ENCODE measurements at regions not wholly inside any gene's neighbourhood (a gene's known extent, or its start where the extent isn't known, plus 50 kb on each side); places are given as distances from the start of the nearest gene placed in this dataset.

DNA sequence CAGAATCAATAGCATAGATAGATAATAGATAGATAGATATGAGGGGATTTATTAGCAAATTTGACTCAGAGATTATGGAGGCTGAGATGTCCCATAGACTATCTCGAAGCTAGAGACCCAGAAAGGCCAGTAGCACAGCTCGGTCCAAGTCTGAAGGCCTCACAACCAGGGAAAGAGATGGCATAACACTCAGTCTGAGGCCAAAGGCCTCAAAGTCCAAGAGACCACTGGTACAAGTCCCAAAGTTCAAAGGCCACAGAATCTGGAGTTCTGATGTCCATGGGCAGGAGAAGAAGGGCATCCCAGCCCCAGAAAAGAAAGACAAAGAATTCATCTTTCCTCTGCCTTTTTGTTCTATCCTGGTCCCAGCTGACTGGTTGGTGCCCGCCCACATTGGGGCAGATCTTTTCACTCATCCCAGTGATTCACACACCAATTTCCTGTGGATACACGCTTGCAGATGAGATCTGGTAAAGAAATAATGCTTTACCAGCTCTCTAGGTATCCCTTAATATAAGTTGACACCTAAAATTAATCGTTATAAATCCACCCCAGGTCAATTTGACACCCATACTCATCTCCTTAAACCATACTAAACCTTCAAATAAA, 127.8 kb upstream of the FBN2 start:
- no peak overlapping the region for H3K27ac ChIP-seq
- H3K4me3 ChIP-seq: no peak overlapping the region

DNA sequence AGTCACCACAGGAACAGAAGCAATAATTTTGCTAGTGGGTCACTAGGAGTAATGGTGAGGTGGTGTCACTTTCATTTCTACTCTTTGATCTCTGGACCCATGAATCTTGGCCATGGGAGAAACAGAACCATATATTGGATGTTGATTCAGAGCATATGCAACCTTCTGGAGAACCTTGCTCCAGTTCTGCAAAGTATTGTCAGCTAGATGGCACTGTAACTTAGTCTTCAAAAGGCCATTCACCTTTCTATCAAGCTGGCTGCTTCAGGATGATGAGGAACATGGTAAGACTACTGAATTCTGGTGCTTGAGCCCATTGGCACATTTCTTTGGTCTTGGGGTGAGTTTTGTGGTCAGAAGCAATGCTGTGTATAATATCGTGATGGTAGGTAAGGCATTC, 129.1 kb upstream of the FBN2 start:
- Histone ChIP-seq H3K27ac (no peak overlapping the region), H3K4me3 (no peak overlapping the region)

- no peak overlapping the region for H3K27ac ChIP-seq
These were observed 129.7 kb upstream of the FBN2 start for GRCh38 chr5:128667751-128668150.

GRCh38 chr5:128668921-128669320, 130.9 kb upstream of the FBN2 start:
- H3K4me3 ChIP-seq: no peak overlapping the region

More at GRCh38 chr5:128667751-128668150, 129.7 kb upstream of the FBN2 start:
- H3K4me3 ChIP-seq: no peak overlapping the region

DNA sequence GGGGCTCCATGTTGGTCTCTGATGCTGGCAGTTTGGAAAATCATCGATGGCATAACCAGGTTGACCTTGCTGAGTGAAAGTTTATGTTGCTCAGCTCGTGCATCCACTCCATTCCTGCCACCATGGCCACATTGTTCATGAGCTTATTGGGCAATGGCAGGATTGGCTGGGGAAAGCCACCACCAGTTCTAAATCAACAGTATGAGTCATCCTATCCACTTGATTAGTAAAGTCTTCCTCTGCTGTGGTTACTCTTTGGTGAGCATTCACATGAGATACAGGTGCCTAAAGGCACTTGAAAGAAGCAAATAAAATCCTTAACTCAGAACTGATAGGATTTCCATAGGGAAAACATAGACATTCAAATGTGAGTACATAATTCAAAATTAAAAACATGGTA, 131.8 kb upstream of the FBN2 start:
- Histone ChIP-seq H3K27ac (no peak overlapping the region), H3K4me3 (no peak overlapping the region)

More at GRCh38 chr5:128668921-128669320, 130.9 kb upstream of the FBN2 start:
- no peak overlapping the region for H3K27ac ChIP-seq

GRCh38 chr5:128671943-128672342, 133.9 kb upstream of the FBN2 start:
- Histone ChIP-seq H3K27ac (no peak overlapping the region), H3K4me3 (no peak overlapping the region)

GRCh38 chr5:128673000-128673399, 135.0 kb upstream of the FBN2 start:
- Histone ChIP-seq H3K27ac (no peak overlapping the region), H3K4me3 (no peak overlapping the region)

- Histone ChIP-seq H3K27ac (no peak overlapping the region), H3K4me3 (no peak overlapping the region)
These were observed 135.4 kb upstream of the FBN2 start for GRCh38 chr5:128673411-128673957.

- H3K27ac ChIP-seq: no peak overlapping the region
- no peak overlapping the region for H3K4me3 ChIP-seq
These were observed 135.9 kb upstream of the FBN2 start for GRCh38 chr5:128673970-128674369.

- no peak overlapping the region for H3K27ac ChIP-seq
- no peak overlapping the region for H3K4me3 ChIP-seq
These were observed 136.9 kb upstream of the FBN2 start for GRCh38 chr5:128674837-128675446.

DNA sequence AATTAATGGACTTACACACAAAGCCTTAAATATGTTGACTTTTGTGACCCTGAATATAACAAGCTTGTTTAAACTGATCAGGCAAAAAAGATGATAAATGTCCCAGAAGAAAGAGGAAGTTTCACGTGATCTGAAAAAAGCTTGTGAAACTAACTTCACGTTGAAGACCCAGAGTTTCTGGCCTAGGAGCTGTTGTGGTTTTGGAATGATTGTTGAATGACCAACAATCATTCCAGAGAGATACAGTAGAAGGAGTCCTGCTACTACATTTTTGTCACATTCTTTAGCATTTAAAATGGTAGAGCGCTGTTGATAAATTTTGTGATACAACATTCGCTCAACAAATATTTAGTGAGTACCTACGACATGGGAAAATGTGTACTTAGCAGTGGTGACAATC, 143.1 kb upstream of the FBN2 start:
- Histone ChIP-seq H3K4me3 (no peak overlapping the region), H3K27ac (no peak overlapping the region)

DNA sequence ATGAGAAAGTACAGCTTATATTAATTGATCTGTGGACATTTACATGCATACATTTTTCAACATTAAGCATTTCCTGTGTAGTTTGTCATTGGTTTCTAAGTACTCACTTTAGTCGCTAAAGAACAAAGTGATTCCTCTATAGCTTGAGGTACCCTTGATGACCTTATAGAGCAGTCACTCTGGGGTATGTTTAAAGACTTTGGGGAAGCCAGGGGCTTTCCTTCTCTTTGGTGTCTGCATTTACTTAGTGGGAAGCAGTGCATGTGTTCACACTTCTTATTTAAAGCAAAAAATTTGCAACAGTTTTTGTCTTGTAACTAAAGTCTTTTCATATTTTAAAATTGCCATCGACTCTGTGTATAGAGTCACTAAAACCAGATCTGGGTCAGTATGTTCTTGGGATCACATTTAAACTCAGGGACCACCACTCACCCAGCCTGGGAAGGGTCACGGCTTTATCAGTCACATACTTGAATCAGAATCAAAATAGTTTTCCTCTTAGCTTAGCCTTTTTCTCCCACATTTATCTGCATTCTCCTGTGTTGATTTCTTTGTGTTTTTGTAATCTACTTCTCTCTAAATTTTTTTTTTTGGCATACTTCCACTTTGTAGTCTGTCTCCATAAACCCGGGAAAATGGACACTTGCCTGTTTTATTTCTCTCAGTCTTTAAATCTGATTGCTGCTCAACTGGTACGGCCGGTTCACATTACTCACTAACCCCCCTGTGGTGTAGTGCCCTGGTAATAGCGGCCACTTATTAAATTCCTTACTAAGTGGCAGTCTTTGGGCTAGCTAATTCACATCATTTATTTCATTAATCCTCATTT, 143.9 kb upstream of the FBN2 start:
- H3K27ac ChIP-seq: no peak overlapping the region
- H3K4me3 ChIP-seq: no peak overlapping the region

GRCh38 chr5:128682669-128683068, 144.6 kb upstream of the FBN2 start:
- Histone ChIP-seq H3K4me3 (no peak overlapping the region), H3K27ac (no peak overlapping the region)

- H3K27ac ChIP-seq: no peak overlapping the region
- H3K4me3 ChIP-seq: no peak overlapping the region
These were observed 146.9 kb upstream of the FBN2 start for GRCh38 chr5:128684961-128685360.

GRCh38 chr5:128687930-128688329, 149.9 kb upstream of the FBN2 start:
- Histone ChIP-seq H3K27ac (no peak overlapping the region), H3K4me3 (no peak overlapping the region)

GRCh38 chr5:128693764-128694163, 155.7 kb upstream of the FBN2 start:
- Histone ChIP-seq H3K4me3 (no peak overlapping the region), H3K27ac (no peak overlapping the region)

DNA sequence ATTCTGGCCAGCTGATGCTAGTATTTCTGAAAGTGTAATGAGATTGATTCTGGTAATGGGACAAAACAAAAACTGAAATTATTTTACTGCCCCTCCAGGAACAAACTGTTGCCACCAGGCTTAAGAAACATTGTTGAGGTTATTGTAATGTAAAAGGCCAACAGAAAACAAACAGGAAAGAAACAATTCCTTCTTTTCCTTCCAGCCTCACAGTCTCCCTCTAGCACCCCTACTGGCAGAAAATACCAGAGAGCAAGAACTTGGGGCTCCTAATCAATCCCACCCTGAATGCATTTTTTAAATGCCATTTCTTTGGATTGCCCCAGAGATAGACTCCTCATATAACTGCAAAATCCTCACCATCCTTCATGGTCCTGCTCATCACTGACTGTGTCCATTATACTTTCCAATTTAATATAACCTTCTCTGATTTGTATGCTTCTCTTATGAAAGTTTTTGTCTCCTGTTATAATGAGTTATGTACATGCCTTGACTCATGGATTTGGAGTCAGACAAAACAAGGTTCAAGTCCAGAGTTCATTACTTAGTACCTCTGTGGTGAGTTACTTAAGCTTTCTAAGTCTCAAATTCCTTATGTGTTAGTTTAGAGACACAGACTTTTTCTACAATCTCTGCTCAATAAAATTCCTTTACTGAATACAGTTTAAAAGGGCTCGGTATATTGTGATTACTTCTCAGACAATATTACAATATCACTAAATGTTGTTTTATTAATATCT, 157.9 kb upstream of the FBN2 start:
- H3K27ac ChIP-seq: no peak overlapping the region
- H3K4me3 ChIP-seq: no peak overlapping the region

- H3K4me3 ChIP-seq: no peak overlapping the region
- no peak overlapping the region for H3K27ac ChIP-seq
These were observed 163.3 kb upstream of the FBN2 start for GRCh38 chr5:128701301-128701700.

GRCh38 chr5:128703322-128703721, 165.3 kb upstream of the FBN2 start:
- no peak overlapping the region for H3K27ac ChIP-seq
- no peak overlapping the region for H3K4me3 ChIP-seq

DNA sequence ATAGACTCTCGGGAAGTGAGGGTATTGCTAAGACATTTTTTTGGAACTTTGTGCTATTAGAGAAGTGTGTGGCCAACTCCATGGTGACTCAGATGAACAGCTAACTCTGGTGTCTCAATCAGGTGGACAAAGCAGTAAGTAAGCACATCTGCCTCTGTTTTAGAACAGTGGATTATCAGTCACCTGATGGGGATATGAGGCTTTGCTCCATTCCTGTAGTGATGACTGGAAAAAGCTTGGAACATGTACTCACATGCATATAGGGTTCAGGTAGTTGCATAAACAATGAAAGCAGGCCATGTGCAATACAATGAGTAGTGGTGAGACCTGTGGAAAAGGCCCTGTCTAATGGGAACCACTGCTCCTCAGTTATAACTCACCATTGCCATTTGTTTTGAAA, 168.2 kb upstream of the FBN2 start:
- Histone ChIP-seq H3K4me3 (no peak overlapping the region), H3K27ac (no peak overlapping the region)

All from skin epidermis (tissue), 12 donors.